Kidney (tissue), 13 donors: ENCODE measurements at regions not wholly inside any gene's neighbourhood (a gene's known extent, or its start where the extent isn't known, plus 50 kb on each side); places are given as distances from the start of the nearest gene placed in this dataset.

Experiments
- DNase-seq, 5 donors: peaks; one replicate each; pipeline ENCODE4 v3.0.0-alpha.2; 2013 to 2020
- FAIRE-seq: peaks from 2 replicates; lab custom pipeline; 2012; peaks lifted over from hg19 to GRCh38; lab: Jason Lieb, UNC
- H3K27ac ChIP-seq, 2 donors: one replicate each; pipeline ENCODE4 v1.7.0; 2013; ENCODE audit warnings: low read depth in 2 of 2, low read length in 2 of 2, inconsistent platforms in 1 of 2
- H3K27me3 ChIP-seq: one replicate; pipeline ENCODE4 v1.7.1; 2013; ENCODE audit warnings: low read length, inconsistent platforms; ENCODE audit not compliant: control insufficient read depth, insufficient read depth
- H3K36me3 ChIP-seq, 3 donors: one replicate each; pipeline versions ENCODE4 v1.7.0 to v1.7.1; 2013; ENCODE audit warnings: low read length in 3 of 3, control low read depth in 1 of 3, inconsistent platforms in 1 of 3; ENCODE audit not compliant: insufficient read depth in 3 of 3, control insufficient read depth in 2 of 3
- H3K4me1 ChIP-seq, 3 donors: one replicate each; pipeline versions ENCODE4 v1.7.0 to v1.7.1; 2013; ENCODE audit warnings: low read length in 3 of 3, inconsistent platforms in 1 of 3, low read depth in 1 of 3; ENCODE audit not compliant: control insufficient read depth in 2 of 3, insufficient read depth in 2 of 3
- H3K4me3 ChIP-seq, 3 donors: one replicate each; pipeline versions ENCODE4 v1.7.0 to v1.8.1; 2013; ENCODE audit warnings: low read length in 3 of 3, control low read depth in 1 of 3, inconsistent platforms in 1 of 3
- H3K9ac ChIP-seq, 3 donors: one replicate each; pipeline versions ENCODE4 v1.7.0 to v1.7.1; 2013; ENCODE audit warnings: low read length in 3 of 3, control low read depth in 1 of 3, inconsistent platforms in 1 of 3
- H3K9me3 ChIP-seq, 3 donors: one replicate each; pipeline versions ENCODE4 v1.7.0 to v1.7.1; 2013; ENCODE audit warnings: low read length in 3 of 3, control low read depth in 1 of 3, inconsistent platforms in 1 of 3; ENCODE audit not compliant: control insufficient read depth in 2 of 3, insufficient read depth in 1 of 3
- CTCF ChIP-seq: IDR thresholded peaks from 3 replicates; pipeline ENCODE4 v1.5.1; 2012; ENCODE audit warnings: mild to moderate bottlenecking, moderate library complexity, borderline replicate concordance; ENCODE audit not compliant: insufficient read depth; ENCODE audit errors: extremely low read depth
- intact Hi-C: fragments of 100-400 bp; cut with DNase I; formaldehyde crosslinking; loops from one replicate; pipeline ENCODE4 v1.11.1; 2022
- donor health status: control.
- donor health status: control.
- donor health status: control.
- donor health status: control.
- donor health status: control.
- donor health status: DM: yes; HTN: yes; CAD: no.
- donor health status: Normal renal cell carcinoma (clear cell type).

- no peaks in the 10 kb centered on the region for H3K27me3 ChIP-seq
- H3K27ac ChIP-seq, result no peak overlapping the region
- TF ChIP-seq CTCF, result no peak
- H3K36me3 ChIP-seq, result no peaks in the 10 kb centered on the region
- FAIRE-seq, result no peak
- peak in 3 of 5 donors; percentile 31 to 77 (median 67) for DNase-seq
- H3K9ac ChIP-seq, result no peak overlapping the region
- intact Hi-C loops, result no loop called here
- H3K4me1 ChIP-seq, result no peaks in the 10 kb centered on the region
- H3K4me3 ChIP-seq, result no peak overlapping the region
- no peaks in the 10 kb centered on the region for H3K9me3 ChIP-seq
Measured at GRCh38 chr5:82356808-82357671, 78.9 kb upstream of the RPS23 start.

- no peak overlapping the region for H3K27ac ChIP-seq
- no peak overlapping the region for H3K4me3 ChIP-seq
- H3K9ac ChIP-seq, result no peak overlapping the region
- no peaks in the 10 kb centered on the region for H3K27me3 ChIP-seq
- no peak for TF ChIP-seq CTCF
- intact Hi-C loops, result no loop called here
- no peaks in the 10 kb centered on the region for H3K36me3 ChIP-seq
- no peaks in the 10 kb centered on the region for H3K9me3 ChIP-seq
- DNase-seq (no peak), FAIRE-seq (no peak)
- H3K4me1 ChIP-seq, result no peaks in the 10 kb centered on the region
Measured at GRCh38 chr5:82356021-82356420, 77.9 kb upstream of the RPS23 start.

- no peaks in the 10 kb centered on the region for H3K36me3 ChIP-seq
- FAIRE-seq (no peak), DNase-seq (no peak)
- H3K9me3 ChIP-seq, result no peaks in the 10 kb centered on the region
- no peaks in the 10 kb centered on the region for H3K4me1 ChIP-seq
- H3K4me3 ChIP-seq, result no peak overlapping the region
- no peaks in the 10 kb centered on the region for H3K27me3 ChIP-seq
- no peak overlapping the region for H3K27ac ChIP-seq
- no peak overlapping the region for H3K9ac ChIP-seq
- no peak for TF ChIP-seq CTCF
- intact Hi-C loops, result no loop called here
Measured at GRCh38 chr5:82355496-82355895, 77.3 kb upstream of the RPS23 start.
